AG09319 (cell line): ENCODE measurements at regions not wholly inside any gene's neighbourhood (a gene's known extent, or its start where the extent isn't known, plus 50 kb on each side); places are given as distances from the start of the nearest gene placed in this dataset.

Source experiments
- DNase-seq: peaks from one replicate; pipeline ENCODE4 v3.0.0-alpha.2; 2010; ENCODE audit warnings: low read depth; ENCODE audit errors: extremely low read depth
- CTCF ChIP-seq: IDR thresholded peaks from 2 replicates; pipeline ENCODE4 v1.5.1; 2011; ENCODE audit warnings: low read depth, mild to moderate bottlenecking, inconsistent platforms, low read length, moderate library complexity

- peak; percentile 57 for DNase-seq
- no peak for TF ChIP-seq CTCF
These were observed 1599.6 kb upstream of the TMEM132C start for GRCh38 chr12:126667339-126667738.

GRCh38 chr12:126668538-126668937, 1598.4 kb upstream of the TMEM132C start:
- peak; percentile 81 for DNase-seq
- no peak for TF ChIP-seq CTCF

DNA sequence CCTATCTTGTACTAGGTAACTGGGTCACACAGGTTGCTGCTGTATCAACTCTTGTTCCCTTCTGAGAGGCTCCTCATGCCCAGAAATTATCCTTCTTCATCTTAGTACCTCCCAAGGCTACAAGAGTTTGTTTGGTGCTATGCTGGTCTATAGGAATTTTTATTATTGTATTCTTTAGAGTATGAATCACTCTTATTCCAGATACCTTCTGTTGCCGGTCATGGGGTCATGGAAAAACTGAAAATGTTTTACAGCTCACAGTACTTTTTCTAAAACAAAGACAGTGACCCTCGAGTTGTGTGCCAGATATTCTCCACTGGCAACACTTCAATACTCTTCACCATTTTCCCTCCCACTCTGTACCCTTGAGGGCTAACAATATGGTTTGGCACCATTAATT, 1598.0 kb upstream of the TMEM132C start:
- no peak for DNase-seq
- TF ChIP-seq CTCF: no peak

DNA sequence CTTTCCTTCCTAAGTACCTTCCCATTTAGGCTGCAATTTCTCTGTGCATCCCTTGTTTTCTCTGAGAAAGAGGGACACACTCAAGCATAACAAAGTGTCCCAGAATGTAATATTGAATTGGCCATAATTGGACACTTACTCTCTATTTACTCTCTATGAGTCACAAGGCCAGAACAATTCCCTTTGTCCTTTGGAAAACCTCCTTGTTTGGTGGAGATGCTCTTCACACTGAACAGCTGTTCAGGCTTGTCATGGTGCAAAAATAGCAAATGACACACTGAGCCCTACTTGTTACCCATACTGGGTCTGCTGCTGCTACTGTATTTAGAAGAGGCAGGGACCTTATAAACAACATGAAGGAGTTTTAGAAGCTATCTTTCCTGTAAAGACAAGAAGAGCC, 1590.5 kb upstream of the TMEM132C start:
- TF ChIP-seq CTCF: no peak
- no peak for DNase-seq

- DNase-seq: no peak
- no peak for TF ChIP-seq CTCF
These were observed 1585.3 kb upstream of the TMEM132C start for GRCh38 chr12:126681676-126682075.

GRCh38 chr12:126684703-126685102, 1582.3 kb upstream of the TMEM132C start:
- DNase-seq: no peak
- no peak for TF ChIP-seq CTCF

GRCh38 chr12:126685636-126686035, 1581.3 kb upstream of the TMEM132C start:
- TF ChIP-seq CTCF: no peak
- DNase-seq: no peak
